ENCODE measurements at regions not wholly inside any gene's neighbourhood (a gene's known extent, or its start where the extent isn't known, plus 50 kb on each side); places are given as distances from the start of the nearest gene placed in this dataset.

- TF ChIP-seq CTCF (IDR thresholded peaks at IDR 0.05): no peak
- no peak for TF ChIP-seq POLR2A (IDR thresholded peaks at IDR 0.05)
Measured at GRCh38 chr2:217117523-217117922, 257.7 kb upstream of the TNP1 start.
